ENCODE measurements at regions not wholly inside any gene's neighbourhood (a gene's known extent, or its start where the extent isn't known, plus 50 kb on each side); places are given as distances from the start of the nearest gene placed in this dataset.
"Not testable (repeated sequence)": the region's sequence is repeated elsewhere in the genome, so short reads cannot be mapped to it uniquely, and the experiment has no call there.

DNA sequence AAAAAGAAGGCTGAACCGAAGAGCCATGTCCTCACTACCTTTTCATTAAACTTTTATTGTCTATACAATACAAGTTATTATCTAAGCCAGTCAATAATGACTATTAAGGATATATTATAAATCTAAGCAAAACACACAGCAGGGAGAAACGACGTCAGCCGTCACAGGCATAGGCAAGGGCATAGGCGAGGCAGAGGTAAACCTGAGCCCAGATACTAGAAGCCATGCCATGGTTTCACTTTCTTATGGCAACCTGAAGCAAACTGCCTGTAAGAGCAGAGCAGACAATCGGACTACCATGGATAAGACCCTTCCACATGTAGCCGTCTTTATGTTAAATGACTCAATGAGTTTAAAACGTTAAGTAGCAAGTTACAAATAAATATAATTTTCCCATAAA, 238.5 kb upstream of the ZNF521 start:
- no peak for DNase-seq (ENCODE audit: extremely low read depth, low read depth)

DNA sequence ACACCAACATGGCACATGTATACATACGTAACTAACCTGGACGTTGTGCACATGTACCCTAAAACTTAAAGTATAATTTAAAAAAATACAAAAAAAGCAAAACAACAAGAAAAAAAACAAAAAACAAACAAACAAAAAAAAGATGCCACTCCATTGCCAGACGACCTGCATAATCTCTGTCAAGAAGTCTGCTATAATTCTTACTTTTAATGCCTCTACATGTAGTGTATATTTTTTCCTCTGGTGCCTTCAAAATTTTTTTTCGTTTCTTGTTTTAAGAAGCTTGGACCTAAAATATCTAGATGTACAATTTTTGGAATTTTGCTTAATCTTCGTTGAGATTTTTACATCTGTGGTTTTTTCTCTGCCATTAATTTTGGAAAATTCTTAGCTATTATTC, 235.6 kb upstream of the ZNF521 start:
- no peak for DNase-seq (ENCODE audit: extremely low read depth, low read depth)

DNA sequence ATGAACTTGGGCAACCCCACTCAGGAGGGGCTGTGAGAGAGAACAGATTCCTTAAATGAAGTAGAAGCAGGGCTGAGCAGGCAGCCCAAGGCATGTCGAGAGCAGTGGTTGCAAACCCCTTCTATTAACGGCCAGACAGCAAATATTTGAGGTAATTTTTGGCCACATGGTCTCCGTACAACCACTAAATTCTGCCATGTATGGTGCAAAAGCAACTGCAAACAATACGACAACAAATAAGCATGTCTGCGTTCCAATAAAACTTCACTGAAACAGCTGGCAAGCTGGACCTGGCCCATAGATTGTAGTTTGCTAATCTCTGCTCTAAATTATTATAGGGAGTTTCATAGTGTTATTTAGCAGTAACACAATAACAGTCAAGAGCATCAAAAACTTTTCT, 217.0 kb upstream of the ZNF521 start:
- no peak for DNase-seq (ENCODE audit: extremely low read depth, low read depth)

DNA sequence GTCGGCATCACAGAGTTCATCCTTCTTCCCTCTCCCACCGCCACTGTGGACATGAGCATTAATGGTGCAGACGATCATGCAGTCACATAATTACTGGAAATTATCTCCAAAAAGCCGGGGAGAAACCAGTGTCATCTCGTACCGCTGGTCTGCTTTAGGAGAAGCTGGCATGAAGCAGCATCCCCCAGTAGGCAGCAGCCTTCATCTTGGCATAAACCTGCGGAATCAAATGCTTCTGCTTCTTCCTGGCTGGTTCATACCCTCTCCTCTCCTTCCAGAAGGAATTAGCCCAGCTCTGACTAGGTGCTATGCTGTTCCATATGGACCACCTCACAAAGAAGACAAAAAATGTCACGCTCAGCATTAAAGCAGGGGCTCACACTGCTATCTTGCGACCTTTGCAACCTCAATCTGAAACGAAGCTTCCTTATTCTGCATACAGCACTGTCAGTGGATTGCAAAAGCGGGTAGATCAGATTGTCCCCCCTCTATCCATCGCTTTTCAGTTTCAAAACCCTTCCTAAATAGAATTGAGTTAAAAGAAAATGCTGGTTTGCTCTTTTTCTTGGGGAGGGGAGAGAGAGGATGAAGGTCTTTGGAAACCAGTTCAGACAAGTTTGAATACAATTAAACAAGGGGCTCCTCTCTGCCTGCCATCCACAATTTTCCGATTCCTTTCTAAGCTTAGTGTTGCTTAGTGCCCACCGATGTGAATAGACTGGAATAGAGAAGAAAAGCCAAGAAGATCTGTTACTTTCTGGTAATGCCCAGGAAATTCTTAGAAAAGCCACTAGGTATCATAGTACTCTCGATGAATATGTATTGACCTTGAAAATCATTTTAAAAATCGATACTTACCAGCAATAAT, 212.1 kb upstream of the ZNF521 start:
- DNase-seq (ENCODE audit: extremely low read depth, low read depth) = no peak

DNA sequence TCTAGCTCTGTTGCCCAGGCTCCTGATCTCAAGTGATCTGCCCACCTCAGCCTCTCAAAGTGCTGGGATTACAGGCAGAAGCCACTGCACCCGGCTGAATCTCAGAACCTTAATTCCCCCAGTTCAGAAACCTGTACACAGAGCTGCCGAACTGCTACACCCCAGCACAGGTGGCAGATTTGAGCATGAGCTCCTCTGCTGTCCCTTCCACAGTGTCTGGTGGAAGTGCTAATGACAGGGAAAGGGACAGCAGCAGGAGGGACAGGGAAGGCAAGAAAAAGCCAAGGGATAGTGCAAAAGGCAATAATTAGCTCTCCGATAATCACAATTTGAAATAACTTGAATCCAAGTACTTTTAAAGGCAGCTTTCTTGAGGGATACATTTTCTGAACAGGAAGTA, 211.4 kb upstream of the ZNF521 start:
- no peak for DNase-seq (ENCODE audit: extremely low read depth, low read depth)

DNA sequence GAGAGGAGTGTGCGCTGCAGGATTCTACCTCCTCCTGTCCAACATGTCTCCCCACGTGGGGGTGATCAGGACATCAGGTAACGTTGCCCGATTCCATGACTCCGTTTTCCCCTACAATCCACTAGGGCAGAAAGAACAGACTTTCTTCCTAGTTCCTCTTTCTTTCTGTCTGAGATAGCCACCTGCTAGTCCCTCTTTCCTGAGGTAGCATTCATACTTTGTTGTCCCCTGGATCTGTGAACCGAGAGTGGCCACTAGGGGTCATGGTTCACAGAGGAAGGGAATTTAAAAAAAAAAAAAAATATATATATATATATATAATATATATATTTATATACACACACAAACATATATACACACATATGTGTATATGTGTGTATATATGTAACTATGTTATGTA, 210.0 kb upstream of the ZNF521 start:
- DNase-seq (ENCODE audit: extremely low read depth, low read depth) = no peak

DNA sequence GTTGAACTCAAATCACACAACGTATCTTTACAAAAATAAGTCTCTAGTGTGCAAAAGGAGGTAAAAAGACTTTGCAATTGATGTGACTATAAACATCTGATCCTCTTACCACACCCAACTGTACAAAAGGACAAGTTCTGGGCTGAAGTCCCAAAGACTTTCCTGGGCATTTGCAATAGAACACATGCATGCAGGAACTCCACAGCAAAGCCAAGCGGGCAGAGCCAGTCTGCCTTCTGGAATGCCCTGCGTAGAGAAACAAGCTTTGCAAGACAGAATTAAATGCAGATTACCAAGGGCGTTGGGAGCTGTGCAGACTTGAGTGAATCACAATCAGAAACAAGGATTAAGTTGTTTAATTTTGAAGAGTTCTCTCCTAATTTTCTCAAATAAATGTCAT, 208.4 kb upstream of the ZNF521 start:
- no peak for DNase-seq (ENCODE audit: extremely low read depth, low read depth)

DNA sequence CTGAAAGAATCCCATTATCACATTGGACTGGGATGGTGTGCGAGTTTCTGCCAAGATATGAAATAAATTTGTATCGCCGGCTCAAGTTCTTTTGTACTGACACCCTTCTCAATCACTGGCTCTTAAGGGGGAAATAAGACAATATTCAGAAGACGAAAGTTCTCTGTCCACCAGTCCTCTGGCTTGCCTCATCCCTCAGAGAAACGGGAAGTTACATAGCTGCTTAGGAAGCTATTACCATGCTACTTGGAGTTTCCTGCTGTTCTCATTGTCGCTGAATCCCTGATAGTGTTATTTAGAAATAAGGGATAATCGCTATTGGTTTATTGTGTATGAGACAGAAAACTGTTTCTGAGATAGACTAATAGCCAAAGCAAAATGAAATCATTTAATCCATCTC, 205.0 kb upstream of the ZNF521 start:
- no peak for DNase-seq (ENCODE audit: extremely low read depth, low read depth)

DNA sequence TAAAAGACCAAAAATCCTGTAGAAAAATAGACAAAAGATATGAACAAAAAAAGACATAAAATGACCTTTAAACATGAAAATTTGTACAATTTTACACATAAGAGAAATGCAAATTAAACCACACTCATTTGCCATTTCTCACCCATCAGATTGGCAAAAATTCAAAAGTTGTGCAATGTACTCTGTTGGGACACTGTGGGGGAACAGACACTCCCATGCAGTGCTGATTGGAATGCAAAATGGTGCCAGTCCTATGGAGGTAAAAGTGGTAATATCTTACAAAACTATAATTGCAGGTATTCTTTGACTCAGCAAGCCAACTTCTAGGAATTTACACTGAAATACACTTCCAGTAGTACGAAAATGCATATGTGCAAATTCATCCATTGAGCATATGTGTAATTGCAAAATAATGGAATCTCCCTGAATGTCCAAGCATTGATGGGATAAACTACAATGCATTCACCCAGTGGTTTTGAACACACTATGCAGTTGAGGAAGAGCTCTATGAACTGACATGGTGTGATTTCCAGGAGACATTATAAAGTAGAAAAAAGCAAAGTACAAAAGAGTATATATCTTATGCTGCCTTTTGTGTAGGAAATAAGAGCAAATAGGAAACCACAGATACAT, 201.8 kb upstream of the ZNF521 start:
- DNase-seq (ENCODE audit: extremely low read depth, low read depth) = no peak

DNA sequence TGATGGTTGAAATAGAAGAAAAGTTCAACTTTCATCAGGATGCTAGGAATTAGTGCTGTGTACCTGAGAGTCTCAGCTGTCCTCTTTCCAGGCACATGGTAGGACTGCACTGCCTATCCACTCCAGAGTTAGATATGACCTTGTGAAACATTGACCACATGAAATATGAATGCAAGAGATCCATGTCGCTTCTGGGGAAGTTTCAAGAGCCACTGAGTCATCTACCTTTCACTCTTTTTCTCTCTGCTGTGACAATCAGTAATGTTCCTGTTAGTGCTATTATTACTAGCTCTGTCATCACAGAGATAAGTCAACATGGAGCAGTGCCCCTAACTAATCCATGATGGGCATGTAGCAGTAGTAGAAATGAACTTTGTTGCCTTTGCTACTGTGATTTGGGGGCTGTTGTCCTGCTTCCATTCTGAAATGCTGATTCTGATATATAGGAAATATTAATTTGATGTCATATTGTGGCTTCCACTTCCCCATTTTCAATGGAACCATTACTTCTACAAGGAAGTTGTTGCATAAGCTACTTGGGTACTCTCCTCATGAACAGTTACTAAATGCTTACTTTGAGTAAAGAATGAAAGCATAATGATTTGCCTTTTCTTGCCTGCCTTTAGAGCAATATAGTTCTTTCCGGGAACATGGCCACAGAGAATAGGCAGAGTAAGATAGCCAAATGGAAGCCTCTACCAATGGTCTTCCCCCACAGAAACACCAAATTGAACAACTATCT, 192.8 kb upstream of the ZNF521 start:
- DNase-seq (ENCODE audit: extremely low read depth, low read depth) = no peak

DNA sequence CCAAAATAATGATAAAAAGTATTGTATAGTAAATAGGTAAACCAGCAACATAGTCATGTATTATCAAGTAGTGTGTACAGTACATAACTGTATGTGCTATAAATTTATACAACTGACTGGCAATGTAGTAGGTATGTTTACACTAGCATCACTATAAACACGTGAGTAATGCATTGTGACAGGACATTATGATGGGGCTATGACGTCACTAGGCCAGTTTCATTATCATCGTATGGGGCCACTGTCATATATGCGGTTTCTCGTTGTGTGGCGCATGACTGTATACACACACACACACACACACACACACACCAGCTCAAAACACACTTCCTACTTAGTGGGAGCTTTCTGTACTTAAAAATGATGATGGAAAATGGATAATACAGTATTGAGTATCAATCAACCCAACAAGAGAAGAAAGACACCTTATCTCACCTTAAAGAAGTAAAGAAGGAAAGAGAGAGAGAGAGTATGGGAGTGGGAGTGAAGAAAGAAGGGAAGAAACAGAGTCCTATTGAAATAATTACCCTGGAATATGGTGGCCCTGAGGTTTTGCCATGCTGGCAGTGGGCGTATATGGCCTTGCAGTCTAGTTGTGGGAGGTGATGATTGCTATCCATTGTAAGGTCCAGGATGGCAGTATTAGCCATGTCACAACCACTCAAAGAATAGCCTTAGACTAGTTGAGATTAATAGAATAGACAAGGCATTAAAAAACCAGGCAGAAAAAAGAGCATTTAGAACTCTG, 186.4 kb upstream of the ZNF521 start:
- DNase-seq (ENCODE audit: extremely low read depth, low read depth) = no peak

DNA sequence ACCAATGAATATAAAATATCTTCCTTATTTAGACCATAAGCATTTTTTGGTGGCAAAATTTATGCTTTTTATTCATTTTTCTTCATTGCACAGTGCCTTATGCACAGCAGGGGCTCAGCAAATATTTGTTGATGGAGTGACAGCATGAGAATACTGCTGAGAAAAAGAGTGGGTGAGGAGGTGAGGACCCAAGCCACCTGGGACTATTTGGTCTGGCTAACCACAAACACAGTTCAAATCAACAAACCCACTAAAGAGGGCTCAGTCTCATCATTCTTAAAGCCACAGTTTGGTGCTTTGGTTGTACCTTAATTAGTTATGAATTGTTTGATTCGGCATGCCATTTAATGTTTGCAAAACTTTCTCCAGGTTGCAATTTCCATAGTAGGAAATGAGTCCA, 183.5 kb upstream of the ZNF521 start:
- no peak for DNase-seq (ENCODE audit: extremely low read depth, low read depth)

DNA sequence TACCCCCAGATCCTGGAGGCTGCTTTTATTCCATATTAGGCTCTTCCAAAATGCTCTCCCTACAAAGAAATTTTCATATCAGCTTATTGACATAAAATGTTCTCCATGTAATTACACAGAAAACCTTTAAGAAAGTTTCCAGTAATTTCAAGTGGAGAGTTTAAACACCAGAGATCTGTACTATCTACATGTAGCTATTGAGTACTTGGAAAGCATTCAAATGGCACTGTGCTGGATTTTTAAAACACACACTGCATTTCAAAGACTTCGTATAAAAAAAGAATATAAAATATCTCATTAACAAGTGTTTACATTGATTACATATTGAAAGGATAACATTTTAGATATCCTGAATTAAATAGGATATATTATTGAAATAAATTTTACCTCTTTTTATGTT, 182.4 kb upstream of the ZNF521 start:
- DNase-seq (ENCODE audit: extremely low read depth, low read depth) = no peak

DNA sequence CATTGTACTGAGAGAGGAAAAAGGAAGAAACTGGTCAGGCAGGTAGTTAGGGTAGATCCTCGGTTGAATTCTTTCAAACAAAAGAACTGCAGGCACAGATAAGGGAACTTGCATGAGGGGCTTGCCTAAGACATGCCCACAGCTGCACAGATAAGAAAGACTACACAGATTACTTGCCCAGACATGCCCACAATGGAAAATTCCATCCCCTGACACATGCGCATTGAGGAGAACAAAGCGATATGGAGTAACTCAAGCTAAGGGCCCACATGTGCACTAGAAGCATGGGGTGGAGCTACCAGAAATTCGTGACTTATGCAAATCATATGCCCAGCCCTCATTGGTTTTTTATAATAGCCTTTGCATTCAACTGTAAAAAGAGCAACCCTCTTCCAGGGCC, 181.3 kb upstream of the ZNF521 start:
- DNase-seq (ENCODE audit: extremely low read depth, low read depth) = no peak

DNA sequence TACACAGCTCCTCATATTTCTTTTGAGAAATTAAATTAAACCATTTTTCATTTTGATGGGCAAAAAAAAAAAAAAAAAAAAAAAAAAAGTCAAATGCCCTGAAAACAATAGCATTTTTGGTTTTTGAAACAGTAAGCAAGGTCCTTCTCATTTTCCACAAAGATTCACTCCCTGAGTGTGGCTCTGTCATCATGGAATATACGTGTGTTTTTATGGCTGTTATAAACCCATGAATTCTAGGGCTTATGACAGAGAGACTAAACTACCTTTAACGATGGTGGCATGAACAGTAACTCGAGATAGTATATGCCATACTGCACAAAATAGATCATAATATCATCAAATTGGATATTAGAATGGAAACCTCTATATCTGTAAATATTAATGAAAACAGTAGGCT, 179.2 kb upstream of the ZNF521 start:
- no peak for DNase-seq (ENCODE audit: extremely low read depth, low read depth)

DNA sequence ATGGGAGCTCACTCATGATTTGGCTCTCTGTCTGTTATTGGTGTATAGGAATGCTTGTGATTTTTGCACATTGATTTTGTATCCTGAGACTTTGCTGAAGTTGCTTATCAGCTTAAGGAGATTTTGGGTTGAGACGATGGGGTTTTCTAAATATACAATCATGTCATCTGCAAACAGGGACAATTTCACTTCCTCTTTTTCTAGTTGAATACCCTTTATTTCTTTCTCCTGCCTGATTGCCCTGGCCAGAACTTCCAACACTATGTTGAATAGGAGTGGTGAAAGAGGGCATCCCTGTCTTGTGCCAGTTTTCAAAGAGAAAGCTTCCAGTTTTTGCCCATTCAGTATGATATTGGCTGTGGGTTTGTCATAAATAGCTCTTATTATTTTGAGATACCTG, 173.8 kb upstream of the ZNF521 start:
- DNase-seq (ENCODE audit: extremely low read depth, low read depth) = not testable (repeated sequence)

DNA sequence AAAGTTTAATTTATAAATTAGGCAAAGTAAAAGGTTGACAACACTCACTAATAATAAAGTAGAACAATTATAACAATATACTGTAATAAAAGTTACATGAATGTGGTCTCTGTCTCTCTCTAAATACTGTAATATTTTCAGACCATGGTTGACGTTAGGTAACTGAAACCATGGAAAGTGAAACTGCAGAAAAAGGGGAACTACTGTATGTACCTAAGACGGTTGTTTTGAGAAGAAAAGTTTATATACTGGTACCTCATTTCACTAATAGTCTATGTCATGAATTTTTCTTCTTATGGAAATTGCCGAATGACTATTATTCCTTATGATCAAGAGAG, 166.7 kb upstream of the ZNF521 start:
- no peak for DNase-seq (ENCODE audit: extremely low read depth, low read depth)

DNA sequence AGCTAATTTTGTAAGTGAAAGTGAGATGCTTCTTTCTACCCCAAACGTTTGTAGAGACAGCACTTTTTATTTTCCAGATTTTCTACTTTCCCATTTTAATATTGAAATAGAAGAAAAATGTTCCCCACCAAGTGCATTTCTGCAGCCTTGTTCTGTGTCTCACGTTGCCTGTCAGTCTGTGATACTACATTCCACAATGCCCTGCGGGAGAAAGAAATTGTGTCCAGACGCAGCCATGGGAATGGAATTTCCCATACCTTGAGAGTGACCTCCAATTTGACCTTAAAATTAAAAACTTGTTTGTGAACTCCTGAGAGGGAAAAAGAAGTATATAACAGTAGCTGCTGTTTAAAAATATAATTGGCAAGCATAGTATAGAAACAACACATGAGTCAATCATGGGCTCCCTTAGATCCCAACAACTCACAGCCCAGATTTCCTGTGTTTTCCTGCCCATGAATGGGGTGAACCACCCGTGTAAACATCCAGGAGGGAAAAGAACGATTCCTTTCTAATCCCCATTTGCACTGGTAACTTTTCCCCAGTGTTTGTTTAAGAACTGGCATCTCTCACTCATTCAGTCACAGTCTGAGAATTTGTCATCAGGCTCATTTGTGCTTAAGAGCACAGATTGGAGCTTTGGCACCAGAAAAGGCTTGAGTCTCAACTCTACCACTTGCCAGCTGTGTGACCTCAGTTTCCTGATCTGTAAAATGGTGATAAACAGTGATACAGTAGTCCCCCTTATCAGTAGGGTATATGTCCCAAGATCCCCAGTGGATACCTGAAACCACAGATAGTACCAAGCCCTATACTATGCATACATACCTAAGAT, 166.1 kb upstream of the ZNF521 start:
- no peak for DNase-seq (ENCODE audit: extremely low read depth, low read depth)

DNA sequence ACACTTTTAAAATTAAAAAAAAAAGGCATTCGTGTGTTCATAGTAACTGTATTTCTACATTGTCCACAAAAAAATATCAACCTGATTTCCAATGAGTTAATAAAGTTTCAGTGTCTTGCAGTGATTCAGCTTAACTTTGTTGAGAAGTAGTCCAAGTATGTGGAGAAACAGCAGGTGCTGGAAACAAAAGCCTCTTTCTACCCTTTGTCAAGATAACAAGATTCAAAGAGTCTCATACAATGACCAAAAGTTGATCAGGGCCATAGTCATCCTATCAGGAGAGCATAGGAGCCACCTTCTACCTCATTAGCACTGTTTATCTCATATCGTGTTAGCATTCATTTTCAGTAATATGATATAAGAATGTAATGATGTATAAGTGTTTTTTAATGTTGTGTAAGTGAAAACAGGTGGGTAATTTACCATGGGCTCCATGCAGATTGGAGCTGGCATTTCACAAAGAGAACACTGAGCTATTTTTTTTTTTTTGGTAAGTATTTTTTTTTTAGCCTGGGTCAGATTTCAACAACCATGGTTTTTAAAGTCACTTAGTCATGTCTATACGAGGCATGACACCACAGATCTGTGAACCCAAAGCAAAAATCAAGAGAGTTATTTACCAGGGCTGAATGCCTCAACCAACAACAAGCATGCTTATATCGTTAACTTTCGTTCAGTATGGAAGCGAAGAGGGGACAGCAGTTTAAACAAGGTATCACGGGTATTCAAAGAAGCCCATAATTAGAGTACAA, 165.0 kb upstream of the ZNF521 start:
- DNase-seq (ENCODE audit: extremely low read depth, low read depth) = no peak

DNA sequence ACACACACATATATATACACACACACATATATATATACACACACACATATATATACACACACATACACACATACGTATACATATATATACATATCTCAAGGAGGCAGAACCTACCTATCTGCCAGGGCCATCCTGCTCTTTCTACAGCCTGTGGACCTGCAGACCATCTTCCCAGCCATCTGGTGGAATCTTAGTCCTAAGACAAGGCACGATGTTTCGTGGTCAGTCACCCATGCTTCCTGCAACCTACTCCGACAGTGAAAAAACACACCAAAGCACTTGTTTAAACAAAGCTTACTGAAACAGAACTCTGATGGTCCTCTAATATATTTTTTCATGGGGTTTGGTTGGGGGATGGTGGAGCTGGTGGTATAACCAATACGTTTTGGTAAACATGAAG, 164.2 kb upstream of the ZNF521 start:
- no peak for DNase-seq (ENCODE audit: extremely low read depth, low read depth)
